ENCODE measurements at regions not wholly inside any gene's neighbourhood (a gene's known extent, or its start where the extent isn't known, plus 50 kb on each side); places are given as distances from the start of the nearest gene placed in this dataset.

DNA sequence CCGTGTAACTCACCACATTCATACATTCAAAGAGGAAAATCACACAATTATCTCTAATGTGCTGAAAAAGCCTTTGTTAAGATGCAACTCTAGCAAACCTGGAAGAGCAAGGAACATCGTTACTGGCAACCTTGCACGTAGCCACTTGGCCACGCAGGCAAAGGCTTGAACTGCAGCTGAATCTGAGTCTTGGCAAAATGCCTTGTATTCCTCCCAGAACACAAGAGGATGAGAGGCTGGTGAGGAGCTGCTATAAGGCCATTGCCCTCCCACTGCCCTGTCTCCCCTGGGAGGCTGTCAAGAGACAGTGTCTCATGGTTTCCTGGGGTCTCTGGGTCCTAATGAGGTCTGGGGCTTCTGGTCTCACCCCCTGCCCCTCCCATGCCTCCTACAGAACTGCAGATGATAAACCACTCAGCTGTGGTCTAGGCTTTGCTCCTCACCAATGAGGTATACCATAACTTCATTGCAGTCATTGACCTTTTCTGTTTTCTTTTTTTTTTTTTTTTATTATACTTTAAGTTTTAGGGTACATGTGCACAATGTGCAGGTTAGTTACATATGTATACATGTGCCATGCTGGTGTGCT, 141.4 kb downstream of the SPP2 start:
- no peaks in the 10 kb centered on the region for H3K36me3 ChIP-seq (ENCODE audit: control insufficient read depth in 3 of 3, insufficient read depth in 2 of 3, low read depth in 1 of 3, low read length in 3 of 3)
- FAIRE-seq (no peak), DNase-seq (no peak)
- H3K4me3 ChIP-seq (ENCODE audit: low read depth in 1 of 3, low read length in 3 of 3) = no peak overlapping the region
- no peaks in the 10 kb centered on the region for H3K9me3 ChIP-seq (ENCODE audit: control insufficient read depth in 2 of 2, insufficient read depth in 1 of 2, low read depth in 1 of 2, low read length in 1 of 2)
- no peak overlapping the region for H3K27ac ChIP-seq (ENCODE audit: low read depth in 1 of 3, low read length in 2 of 3)
- H3K4me1 ChIP-seq (ENCODE audit: control insufficient read depth in 3 of 3, insufficient read depth in 2 of 3, low read depth in 1 of 3, low read length in 2 of 3) = no peaks in the 10 kb centered on the region
- H3K27me3 ChIP-seq (ENCODE audit: control insufficient read depth in 3 of 3, insufficient read depth in 3 of 3, low read length in 3 of 3) = peaks cover 0 to 4% (median 0%) of the 10 kb centered on the region in 3 donors
- 21 to 52% (median 36%) methylated on average over 4 of the region's 4 CpGs for WGBS, 3 donors

DNA sequence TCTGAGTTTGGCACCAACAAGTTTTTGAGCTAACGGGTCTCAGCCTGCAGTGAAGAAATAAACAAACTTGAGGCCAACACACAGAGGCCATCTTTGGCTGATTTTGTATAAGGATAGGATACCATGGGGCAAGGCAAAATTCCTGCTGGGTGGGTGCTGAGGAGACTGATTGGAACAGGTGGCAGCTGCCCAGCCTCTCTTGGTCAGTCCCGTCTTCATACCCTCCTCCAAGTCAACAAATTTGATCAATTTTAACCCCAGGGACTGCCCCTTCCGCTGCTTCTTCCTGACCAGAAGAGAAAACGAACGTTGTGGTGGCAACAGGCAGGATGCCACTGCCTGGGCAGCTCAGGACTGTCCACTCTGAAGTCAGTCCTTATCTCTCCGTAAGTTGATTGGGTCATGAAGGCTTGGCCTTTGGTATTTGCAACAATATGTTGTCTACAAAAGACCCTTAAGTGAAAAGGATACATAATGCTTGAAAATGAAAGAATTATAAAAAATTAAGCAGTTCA, 139.3 kb downstream of the SPP2 start:
- FAIRE-seq (no peak), DNase-seq (no peak)
- Histone ChIP-seq H3K36me3 (ENCODE audit: control insufficient read depth in 3 of 3, insufficient read depth in 2 of 3, low read depth in 1 of 3, low read length in 3 of 3) (no peaks in the 10 kb centered on the region), H3K27ac (ENCODE audit: low read depth in 1 of 3, low read length in 2 of 3) (no peak overlapping the region), H3K4me3 (ENCODE audit: low read depth in 1 of 3, low read length in 3 of 3) (no peak overlapping the region), H3K4me1 (ENCODE audit: control insufficient read depth in 3 of 3, insufficient read depth in 2 of 3, low read depth in 1 of 3, low read length in 2 of 3) (no peaks in the 10 kb centered on the region), H3K27me3 (ENCODE audit: control insufficient read depth in 3 of 3, insufficient read depth in 3 of 3, low read length in 3 of 3) (peaks cover 0 to 4% (median 0%) of the 10 kb centered on the region in 3 donors), H3K9me3 (ENCODE audit: control insufficient read depth in 2 of 2, insufficient read depth in 1 of 2, low read depth in 1 of 2, low read length in 1 of 2) (no peaks in the 10 kb centered on the region)
- 69 to 73% (median 72%) methylated on average over 6 of the region's 6 CpGs for WGBS, 3 donors

DNA sequence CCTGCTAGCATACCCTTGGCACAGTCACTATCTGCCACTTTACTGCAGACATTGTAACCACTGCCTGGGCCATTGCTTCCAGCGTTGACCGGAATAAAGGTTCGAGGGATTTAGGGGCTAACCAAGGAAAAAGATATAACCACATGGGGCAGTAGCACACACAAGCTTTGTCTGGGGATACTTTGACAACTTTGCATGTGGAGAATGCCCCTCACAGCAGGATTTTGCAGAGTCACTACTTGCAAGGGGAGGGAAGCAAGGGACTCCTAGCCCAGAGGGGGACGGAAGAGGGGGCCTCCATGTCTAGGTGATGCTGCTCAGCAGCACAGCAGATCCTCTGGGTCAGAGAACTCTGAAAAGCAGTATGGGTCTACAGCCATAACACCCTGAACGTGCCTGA, 138.7 kb downstream of the SPP2 start:
- 82 to 88% (median 83%) methylated on average over 5 of the region's 5 CpGs for WGBS, 3 donors
- H3K27ac ChIP-seq (ENCODE audit: low read depth in 1 of 3, low read length in 2 of 3) = no peak overlapping the region
- no peaks in the 10 kb centered on the region for H3K4me1 ChIP-seq (ENCODE audit: control insufficient read depth in 3 of 3, insufficient read depth in 2 of 3, low read depth in 1 of 3, low read length in 2 of 3)
- no peak for FAIRE-seq
- peaks cover 0 to 4% (median 0%) of the 10 kb centered on the region in 3 donors for H3K27me3 ChIP-seq (ENCODE audit: control insufficient read depth in 3 of 3, insufficient read depth in 3 of 3, low read length in 3 of 3)
- no peaks in the 10 kb centered on the region for H3K36me3 ChIP-seq (ENCODE audit: control insufficient read depth in 3 of 3, insufficient read depth in 2 of 3, low read depth in 1 of 3, low read length in 3 of 3)
- H3K9me3 ChIP-seq (ENCODE audit: control insufficient read depth in 2 of 2, insufficient read depth in 1 of 2, low read depth in 1 of 2, low read length in 1 of 2) = no peaks in the 10 kb centered on the region
- no peak for DNase-seq
- no peak overlapping the region for H3K4me3 ChIP-seq (ENCODE audit: low read depth in 1 of 3, low read length in 3 of 3)

DNA sequence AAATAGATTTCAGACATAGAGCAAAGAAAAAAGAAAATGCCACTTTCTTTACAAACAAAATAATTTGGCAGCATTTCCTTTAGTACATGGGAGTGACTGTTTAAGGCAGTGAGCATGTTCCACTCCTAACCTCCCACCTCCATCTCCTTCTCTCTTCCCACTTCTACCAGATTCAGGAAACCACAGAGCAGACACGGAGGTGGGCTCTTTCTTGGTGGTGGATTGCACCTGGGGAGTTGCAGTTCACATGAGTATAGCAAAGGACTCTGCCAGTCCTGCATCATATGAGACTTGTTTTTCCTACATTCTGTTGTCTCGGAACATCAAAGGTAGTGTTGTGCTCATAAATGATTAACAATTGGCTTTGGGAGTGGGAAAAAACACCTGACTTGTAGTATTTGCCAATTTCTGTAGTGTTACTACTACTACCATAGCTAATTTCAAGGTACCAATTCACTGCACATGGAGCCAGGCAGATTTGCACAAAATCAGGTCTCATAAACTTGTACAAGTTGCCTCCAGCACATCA, 137.2 kb downstream of the SPP2 start:
- WGBS, 3 donors = 43 to 58% (median 57%) methylated on average over 2 of the region's 2 CpGs
- Histone ChIP-seq H3K36me3 (ENCODE audit: control insufficient read depth in 3 of 3, insufficient read depth in 2 of 3, low read depth in 1 of 3, low read length in 3 of 3) (no peaks in the 10 kb centered on the region), H3K4me3 (ENCODE audit: low read depth in 1 of 3, low read length in 3 of 3) (no peak overlapping the region), H3K27ac (ENCODE audit: low read depth in 1 of 3, low read length in 2 of 3) (no peak overlapping the region), H3K4me1 (ENCODE audit: control insufficient read depth in 3 of 3, insufficient read depth in 2 of 3, low read depth in 1 of 3, low read length in 2 of 3) (no peaks in the 10 kb centered on the region), H3K27me3 (ENCODE audit: control insufficient read depth in 3 of 3, insufficient read depth in 3 of 3, low read length in 3 of 3) (peaks cover 0 to 4% (median 0%) of the 10 kb centered on the region in 3 donors), H3K9me3 (ENCODE audit: control insufficient read depth in 2 of 2, insufficient read depth in 1 of 2, low read depth in 1 of 2, low read length in 1 of 2) (no peaks in the 10 kb centered on the region)
- DNase-seq = no peak
- FAIRE-seq = no peak

DNA sequence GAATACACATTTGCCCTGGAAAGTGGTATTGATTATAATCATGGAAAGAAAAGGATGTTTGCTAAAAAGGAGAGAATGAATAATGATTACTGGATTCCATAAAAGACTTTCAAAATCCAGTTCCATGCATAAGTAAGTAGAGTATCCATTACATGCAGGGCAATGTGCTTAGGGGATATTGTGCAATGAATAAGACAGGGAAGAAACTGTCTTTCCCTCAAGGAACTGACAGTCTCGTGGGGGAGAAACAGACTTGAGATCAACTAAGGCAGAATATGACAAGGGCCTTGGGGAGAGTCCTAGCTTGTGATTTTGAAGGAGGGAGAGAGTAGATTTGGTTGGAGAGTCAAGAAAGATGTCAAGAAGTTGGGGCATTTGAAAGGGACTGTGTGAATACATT, 130.6 kb downstream of the SPP2 start:
- no peaks in the 10 kb centered on the region for H3K36me3 ChIP-seq (ENCODE audit: control insufficient read depth in 3 of 3, insufficient read depth in 2 of 3, low read depth in 1 of 3, low read length in 3 of 3)
- no peak overlapping the region for H3K27ac ChIP-seq (ENCODE audit: low read depth in 1 of 3, low read length in 2 of 3)
- 39 to 68% (median 54%) methylated on average over 1 of the region's 1 CpG for WGBS, 3 donors
- H3K4me3 ChIP-seq (ENCODE audit: low read depth in 1 of 3, low read length in 3 of 3) = no peak overlapping the region
- peaks cover 0 to 2% (median 0%) of the 10 kb centered on the region in 3 donors for H3K27me3 ChIP-seq (ENCODE audit: control insufficient read depth in 3 of 3, insufficient read depth in 3 of 3, low read length in 3 of 3)
- FAIRE-seq (no peak), DNase-seq (no peak)
- no peaks in the 10 kb centered on the region for H3K9me3 ChIP-seq (ENCODE audit: control insufficient read depth in 2 of 2, insufficient read depth in 1 of 2, low read depth in 1 of 2, low read length in 1 of 2)
- H3K4me1 ChIP-seq (ENCODE audit: control insufficient read depth in 3 of 3, insufficient read depth in 2 of 3, low read depth in 1 of 3, low read length in 2 of 3) = no peaks in the 10 kb centered on the region

DNA sequence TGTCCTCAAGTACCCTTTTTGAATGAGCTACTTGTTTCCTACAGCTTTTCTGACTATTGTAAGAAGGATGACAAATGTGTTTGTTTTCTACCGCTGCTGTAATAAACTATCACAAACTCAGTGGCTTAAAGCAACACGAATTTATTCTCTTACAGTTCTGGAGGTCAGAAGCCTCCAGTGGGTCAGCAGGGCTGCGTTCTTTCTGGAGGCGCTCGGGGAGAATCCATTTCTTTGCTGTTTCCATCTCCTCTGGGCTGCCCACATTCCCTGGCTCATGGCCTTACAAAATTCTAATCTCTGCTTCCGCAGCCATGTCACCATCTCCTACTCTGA, 128.5 kb downstream of the SPP2 start:
- H3K4me1 ChIP-seq (ENCODE audit: control insufficient read depth in 3 of 3, insufficient read depth in 2 of 3, low read depth in 1 of 3, low read length in 2 of 3) = no peaks in the 10 kb centered on the region
- no peak overlapping the region for H3K4me3 ChIP-seq (ENCODE audit: low read depth in 1 of 3, low read length in 3 of 3)
- FAIRE-seq (no peak), DNase-seq (no peak)
- H3K27ac ChIP-seq (ENCODE audit: low read depth in 1 of 3, low read length in 2 of 3) = no peak overlapping the region
- no peaks in the 10 kb centered on the region for H3K9me3 ChIP-seq (ENCODE audit: control insufficient read depth in 2 of 2, insufficient read depth in 1 of 2, low read depth in 1 of 2, low read length in 1 of 2)
- WGBS, 3 donors = 67 to 76% (median 72%) methylated on average over 6 of the region's 6 CpGs
- peaks cover 0 to 2% (median 0%) of the 10 kb centered on the region in 3 donors for H3K27me3 ChIP-seq (ENCODE audit: control insufficient read depth in 3 of 3, insufficient read depth in 3 of 3, low read length in 3 of 3)
- H3K36me3 ChIP-seq (ENCODE audit: control insufficient read depth in 3 of 3, insufficient read depth in 2 of 3, low read depth in 1 of 3, low read length in 3 of 3) = no peaks in the 10 kb centered on the region

DNA sequence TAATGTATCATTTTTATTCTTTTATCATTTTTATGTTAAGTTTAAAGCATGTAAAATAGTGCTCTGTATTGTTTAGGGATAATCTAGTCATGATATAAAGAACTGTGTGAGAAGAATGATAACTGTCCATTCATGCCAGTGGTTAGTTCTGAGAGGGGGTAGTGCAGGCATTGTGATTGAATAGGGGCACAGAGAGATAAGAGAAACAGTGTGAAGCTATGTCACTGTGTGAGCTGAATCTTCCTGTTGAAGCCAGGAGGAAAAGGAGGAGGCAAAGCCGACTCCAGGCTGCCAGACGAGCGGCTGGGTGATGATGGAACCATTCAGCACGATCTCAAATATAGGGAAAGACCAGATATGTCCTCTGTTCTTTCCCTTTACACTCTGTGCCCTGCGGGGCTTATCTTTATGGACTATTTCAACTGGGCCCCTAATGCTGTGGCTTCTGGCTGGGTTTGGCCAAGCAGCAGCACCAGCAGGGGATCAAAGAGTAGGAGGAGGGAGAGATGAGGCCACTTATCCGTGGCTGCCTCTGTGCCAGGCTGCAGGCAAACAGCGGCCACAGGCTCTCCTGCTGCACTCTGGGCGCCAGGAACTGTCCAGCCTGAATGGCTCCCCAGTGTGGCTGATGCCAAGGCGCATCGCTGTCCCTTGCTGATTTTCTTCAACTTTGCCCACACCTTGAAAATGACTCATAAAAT, 128.0 kb downstream of the SPP2 start:
- 25 to 56% (median 38%) methylated on average over 10 of the region's 10 CpGs for WGBS, 3 donors

DNA sequence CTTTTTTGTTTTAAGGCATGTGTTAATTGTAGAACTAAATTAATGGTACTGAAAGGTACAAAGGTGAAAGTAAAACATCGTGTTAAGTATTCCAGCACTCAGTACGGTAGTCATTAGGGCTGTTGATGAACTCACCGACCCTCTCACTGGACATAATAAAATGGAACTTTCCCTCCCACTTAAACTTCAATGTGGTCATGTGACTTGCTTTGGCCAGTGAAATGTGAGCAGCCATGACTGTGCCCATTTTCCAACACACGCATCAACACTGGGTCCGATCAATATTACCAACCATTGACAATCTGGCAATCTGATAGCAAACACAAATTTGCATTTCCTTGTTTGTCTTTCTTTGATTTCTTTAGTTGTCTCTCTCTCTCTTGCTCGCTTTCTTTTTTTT, 125.1 kb downstream of the SPP2 start:
- FAIRE-seq = no peak
- Histone ChIP-seq H3K4me3 (ENCODE audit: low read depth in 1 of 3, low read length in 3 of 3) (no peak overlapping the region), H3K4me1 (ENCODE audit: control insufficient read depth in 3 of 3, insufficient read depth in 2 of 3, low read depth in 1 of 3, low read length in 2 of 3) (no peaks in the 10 kb centered on the region), H3K36me3 (ENCODE audit: control insufficient read depth in 3 of 3, insufficient read depth in 2 of 3, low read depth in 1 of 3, low read length in 3 of 3) (no peaks in the 10 kb centered on the region), H3K27me3 (ENCODE audit: control insufficient read depth in 3 of 3, insufficient read depth in 3 of 3, low read length in 3 of 3) (peaks cover 0 to 3% (median 0%) of the 10 kb centered on the region in 3 donors), H3K9me3 (ENCODE audit: control insufficient read depth in 2 of 2, insufficient read depth in 1 of 2, low read depth in 1 of 2, low read length in 1 of 2) (no peaks in the 10 kb centered on the region), H3K27ac (ENCODE audit: low read depth in 1 of 3, low read length in 2 of 3) (no peak overlapping the region)
- no peak for DNase-seq
- 48 to 81% (median 59%) methylated on average over 6 of the region's 6 CpGs for WGBS, 3 donors

More for the DNA sequence above, 128.0 kb downstream of the SPP2 start:
- Histone ChIP-seq H3K27ac (ENCODE audit: low read depth in 1 of 3, low read length in 2 of 3) (no peak overlapping the region), H3K36me3 (ENCODE audit: control insufficient read depth in 3 of 3, insufficient read depth in 2 of 3, low read depth in 1 of 3, low read length in 3 of 3) (no peaks in the 10 kb centered on the region), H3K4me1 (ENCODE audit: control insufficient read depth in 3 of 3, insufficient read depth in 2 of 3, low read depth in 1 of 3, low read length in 2 of 3) (no peaks in the 10 kb centered on the region), H3K9me3 (ENCODE audit: control insufficient read depth in 2 of 2, insufficient read depth in 1 of 2, low read depth in 1 of 2, low read length in 1 of 2) (no peaks in the 10 kb centered on the region), H3K4me3 (ENCODE audit: low read depth in 1 of 3, low read length in 3 of 3) (no peak overlapping the region), H3K27me3 (ENCODE audit: control insufficient read depth in 3 of 3, insufficient read depth in 3 of 3, low read length in 3 of 3) (peaks cover 0 to 2% (median 0%) of the 10 kb centered on the region in 3 donors)
- no peak for FAIRE-seq
- DNase-seq = peak in 1 of 2 donors; percentile 14
